ENCODE measurements at regions not wholly inside any gene's neighbourhood (a gene's known extent, or its start where the extent isn't known, plus 50 kb on each side); places are given as distances from the start of the nearest gene placed in this dataset.

DNA sequence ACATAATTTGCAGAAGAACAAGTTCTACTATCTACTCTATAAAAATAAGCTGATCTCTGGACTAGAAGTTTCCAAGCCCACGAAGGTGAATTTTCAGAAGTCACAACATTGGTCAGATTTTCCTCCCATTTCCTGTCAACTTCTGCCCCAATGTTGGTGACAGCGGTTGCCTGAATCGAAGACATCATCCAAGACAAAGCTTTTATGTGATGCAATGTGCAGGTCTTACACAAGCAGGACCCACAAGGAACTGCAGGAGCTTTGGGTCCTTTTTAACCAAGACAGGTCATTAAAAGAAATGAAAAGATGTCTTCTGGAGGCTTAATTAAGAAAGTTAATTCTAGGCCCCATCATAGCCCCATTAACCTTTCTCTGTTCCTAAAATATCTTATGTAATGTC, 125.6 kb upstream of the BLID start:
- Histone ChIP-seq H3K27me3 (ENCODE audit: insufficient read depth, low read length) (no peaks in the 10 kb centered on the region), H3K27ac (ENCODE audit: low read depth, low read length) (no peak overlapping the region), H3K36me3 (ENCODE audit: insufficient read depth, low read length) (no peaks in the 10 kb centered on the region), H3K4me3 (ENCODE audit: low read length in 2 of 2) (no peak overlapping the region), H3K4me1 (ENCODE audit: insufficient read depth, low read length) (no peaks in the 10 kb centered on the region), H3K9me3 (ENCODE audit: control insufficient read depth in 1 of 2, low read length in 2 of 2) (no peaks in the 10 kb centered on the region)
- ChIA-PET POLR2A (ENCODE audit: partially characterized antibody) (no interaction called here), CTCF (ENCODE audit: partially characterized antibody) (no interaction called here)
- Mint-ChIP-seq H3K27me3 (peaks cover 2% of the 10 kb centered on the region in 2 donors), H3K4me3 (no peak overlapping the region), H3K9me3 (peaks cover 0 to 7% (median 0%) of the 10 kb centered on the region in 8 donors), H3K36me3 (no peaks in the 10 kb centered on the region), H3K27ac (no peak overlapping the region), H3K4me1 (no peaks in the 10 kb centered on the region)
- intact Hi-C loops (cut with micrococcal nuclease) = no loop called here
- DNase-seq = no peak

DNA sequence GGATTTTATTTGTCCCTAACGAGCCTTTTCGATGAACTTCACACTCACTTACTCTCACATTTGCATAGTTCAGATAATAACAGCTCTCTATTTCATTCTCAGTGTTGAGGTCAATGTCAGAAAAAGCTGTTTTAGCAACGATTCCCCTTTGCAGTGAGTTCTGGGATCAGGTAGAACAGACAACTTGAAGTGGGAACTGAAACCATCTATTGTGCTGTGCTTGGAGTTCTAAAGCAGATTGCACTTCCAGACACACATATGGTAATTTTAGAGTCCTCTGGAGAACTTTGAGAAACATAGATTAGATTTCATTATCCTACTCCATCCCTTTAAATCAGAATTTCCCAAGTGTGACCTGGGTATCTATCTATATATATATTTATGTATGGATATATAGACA, 124.6 kb upstream of the BLID start:
- H3K4me1 Mint-ChIP-seq = no peaks in the 10 kb centered on the region

DNA sequence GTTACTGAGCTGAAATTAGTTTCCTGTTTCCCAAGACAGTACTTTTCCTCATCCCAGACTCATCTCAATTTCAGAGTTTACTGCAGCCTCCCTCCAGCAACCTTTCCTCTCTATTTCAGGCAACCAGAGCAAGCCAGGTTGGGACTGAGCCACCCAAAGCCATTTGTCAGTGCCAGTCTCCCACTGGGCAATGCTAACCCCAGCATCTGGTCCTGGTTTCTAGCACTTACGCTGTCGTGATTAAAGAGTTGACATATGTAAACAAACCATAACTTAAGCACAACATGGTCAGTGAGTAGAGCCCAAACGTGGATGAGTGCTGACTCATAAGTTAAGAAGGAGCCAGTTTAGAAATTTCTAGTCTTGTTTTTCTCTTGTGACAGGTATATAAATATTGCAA, 119.6 kb upstream of the BLID start:
- Mint-ChIP-seq H3K36me3 (no peaks in the 10 kb centered on the region), H3K4me1 (no peaks in the 10 kb centered on the region), H3K4me3 (no peak overlapping the region), H3K27me3 (peaks cover 2 to 3% of the 10 kb centered on the region in 2 donors), H3K27ac (no peak overlapping the region), H3K9me3 (peaks cover 0 to 5% (median 0%) of the 10 kb centered on the region in 8 donors)
- intact Hi-C loops (cut with micrococcal nuclease) = no loop called here
- CTCF ChIA-PET (ENCODE audit: partially characterized antibody) = no interaction called here
- no peaks in the 10 kb centered on the region for H3K4me1 ChIP-seq (ENCODE audit: insufficient read depth, low read length)
- H3K36me3 ChIP-seq (ENCODE audit: insufficient read depth, low read length) = no peaks in the 10 kb centered on the region
- H3K4me3 ChIP-seq (ENCODE audit: low read length in 2 of 2) = no peak overlapping the region
- H3K9me3 ChIP-seq (ENCODE audit: control insufficient read depth in 1 of 2, low read length in 2 of 2) = no peaks in the 10 kb centered on the region
- POLR2A ChIA-PET (ENCODE audit: partially characterized antibody) = no interaction called here
- H3K27me3 ChIP-seq (ENCODE audit: insufficient read depth, low read length) = no peaks in the 10 kb centered on the region
- DNase-seq = no peak
- H3K27ac ChIP-seq (ENCODE audit: low read depth, low read length) = no peak overlapping the region

More for the DNA sequence above, 124.6 kb upstream of the BLID start:
- no peak overlapping the region for H3K4me3 Mint-ChIP-seq
- H3K4me1 ChIP-seq (ENCODE audit: insufficient read depth, low read length) = no peaks in the 10 kb centered on the region
- H3K27me3 Mint-ChIP-seq = peaks cover 2 to 3% of the 10 kb centered on the region in 2 donors
- no peaks in the 10 kb centered on the region for H3K36me3 Mint-ChIP-seq
- peaks cover 0 to 5% (median 0%) of the 10 kb centered on the region in 8 donors for H3K9me3 Mint-ChIP-seq
- ChIA-PET CTCF (ENCODE audit: partially characterized antibody) (interaction anchor here (0.9 kb wide), 1 partner anchor 18 kb away, joined by 3 read pairs; no protein-coding TSS in a partner anchor), POLR2A (ENCODE audit: partially characterized antibody) (no interaction called here)
- DNase-seq = no peak
- H3K27ac Mint-ChIP-seq = no peak overlapping the region
- no peaks in the 10 kb centered on the region for H3K9me3 ChIP-seq (ENCODE audit: control insufficient read depth in 1 of 2, low read length in 2 of 2)
- H3K27me3 ChIP-seq (ENCODE audit: insufficient read depth, low read length) = no peaks in the 10 kb centered on the region
- H3K4me3 ChIP-seq (ENCODE audit: low read length in 2 of 2) = no peak overlapping the region
- no peak overlapping the region for H3K27ac ChIP-seq (ENCODE audit: low read depth, low read length)
- intact Hi-C loops (cut with micrococcal nuclease) = no loop called here
- H3K36me3 ChIP-seq (ENCODE audit: insufficient read depth, low read length) = no peaks in the 10 kb centered on the region

DNA sequence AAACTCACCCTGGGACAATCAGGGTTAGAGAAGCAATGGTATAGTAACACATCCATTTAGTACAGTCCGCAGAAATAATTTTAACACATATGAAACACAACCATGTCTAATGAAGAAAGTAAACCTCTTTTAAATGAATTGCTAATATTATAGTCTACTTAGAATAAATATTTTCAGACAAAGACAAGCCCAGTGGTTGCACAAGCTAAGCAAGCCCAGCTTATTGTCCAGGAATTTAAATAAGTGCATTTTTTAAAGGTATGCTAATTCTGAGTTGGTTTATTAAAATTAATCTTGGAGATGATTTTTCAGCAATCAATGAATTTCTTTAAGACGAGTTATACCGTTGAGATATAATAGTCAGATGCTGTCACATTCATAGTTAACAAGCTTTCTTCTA, 118.8 kb upstream of the BLID start:
- ChIA-PET CTCF (ENCODE audit: partially characterized antibody) (no interaction called here), POLR2A (ENCODE audit: partially characterized antibody) (no interaction called here)
- Mint-ChIP-seq H3K4me3 (no peak overlapping the region), H3K36me3 (no peaks in the 10 kb centered on the region), H3K27ac (no peak overlapping the region), H3K9me3 (peaks cover 0 to 5% (median 0%) of the 10 kb centered on the region in 8 donors), H3K4me1 (no peaks in the 10 kb centered on the region), H3K27me3 (peaks cover 0 to 2% of the 10 kb centered on the region in 2 donors)
- H3K27me3 ChIP-seq (ENCODE audit: insufficient read depth, low read length) = no peaks in the 10 kb centered on the region
- H3K4me1 ChIP-seq (ENCODE audit: insufficient read depth, low read length) = no peaks in the 10 kb centered on the region
- H3K9me3 ChIP-seq (ENCODE audit: control insufficient read depth in 1 of 2, low read length in 2 of 2) = no peaks in the 10 kb centered on the region
- DNase-seq = no peak
- H3K4me3 ChIP-seq (ENCODE audit: low read length in 2 of 2) = no peak overlapping the region
- H3K36me3 ChIP-seq (ENCODE audit: insufficient read depth, low read length) = no peaks in the 10 kb centered on the region
- no peak overlapping the region for H3K27ac ChIP-seq (ENCODE audit: low read depth, low read length)
- intact Hi-C loops (cut with micrococcal nuclease) = no loop called here

DNA sequence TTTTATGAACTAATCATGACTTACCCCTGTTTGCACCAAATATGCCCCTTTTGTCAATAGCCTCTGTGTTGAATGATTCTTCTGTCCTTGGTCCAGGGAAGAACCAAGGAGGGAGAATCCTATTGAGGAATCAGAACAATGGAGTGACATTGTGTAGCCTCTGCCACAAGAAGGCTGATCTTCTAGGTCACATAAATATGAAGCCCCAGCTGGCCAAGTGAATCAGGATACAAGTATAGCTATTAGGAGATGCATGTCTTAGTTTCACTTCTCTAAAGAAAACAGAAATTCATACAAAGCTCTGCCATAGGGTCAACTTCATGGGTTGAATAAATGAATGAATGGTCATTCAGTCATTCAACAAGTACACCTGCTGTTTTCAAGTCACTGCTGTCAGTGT, 118.2 kb upstream of the BLID start:
- intact Hi-C loops (cut with micrococcal nuclease) = no loop called here

DNA sequence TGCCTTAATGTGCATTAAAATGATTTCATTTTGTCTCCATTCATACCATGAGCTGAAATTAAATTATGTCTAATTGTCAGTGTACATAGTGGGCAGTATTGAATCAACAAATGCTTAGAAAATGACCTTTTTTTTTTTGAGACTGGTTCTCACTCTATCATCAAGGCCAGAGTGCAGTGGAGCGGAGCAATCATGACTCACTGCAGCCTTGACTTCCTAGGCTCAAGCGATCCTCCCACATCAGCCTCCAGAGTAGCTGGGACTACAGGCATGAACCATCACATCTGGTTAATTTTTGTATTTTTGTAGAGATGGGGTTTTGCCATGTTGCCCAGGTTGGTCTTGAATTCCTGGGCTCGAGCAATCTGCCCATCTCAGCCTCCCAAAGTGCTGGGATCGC, 117.0 kb upstream of the BLID start:
- no peaks in the 10 kb centered on the region for H3K4me1 ChIP-seq (ENCODE audit: insufficient read depth, low read length)
- H3K9me3 Mint-ChIP-seq = peaks cover 0 to 5% (median 0%) of the 10 kb centered on the region in 8 donors
- H3K27ac ChIP-seq (ENCODE audit: low read depth, low read length) = no peak overlapping the region
- H3K4me1 Mint-ChIP-seq = no peaks in the 10 kb centered on the region
- H3K4me3 Mint-ChIP-seq = no peak overlapping the region
- H3K36me3 Mint-ChIP-seq = no peaks in the 10 kb centered on the region
- no peak overlapping the region for H3K27ac Mint-ChIP-seq
- no peaks in the 10 kb centered on the region for H3K9me3 ChIP-seq (ENCODE audit: control insufficient read depth in 1 of 2, low read length in 2 of 2)
- no peaks in the 10 kb centered on the region for H3K36me3 ChIP-seq (ENCODE audit: insufficient read depth, low read length)
- no peak for DNase-seq
- no peaks in the 10 kb centered on the region for H3K27me3 ChIP-seq (ENCODE audit: insufficient read depth, low read length)
- intact Hi-C loops (cut with micrococcal nuclease) = no loop called here
- no peak overlapping the region for H3K4me3 ChIP-seq (ENCODE audit: low read length in 2 of 2)
- H3K27me3 Mint-ChIP-seq = peaks cover 0 to 3% of the 10 kb centered on the region in 2 donors
- ChIA-PET POLR2A (ENCODE audit: partially characterized antibody) (no interaction called here), CTCF (ENCODE audit: partially characterized antibody) (no interaction called here)

More for the DNA sequence above, 118.2 kb upstream of the BLID start:
- no peak for DNase-seq
- H3K4me1 Mint-ChIP-seq = no peaks in the 10 kb centered on the region
- Histone ChIP-seq H3K36me3 (ENCODE audit: insufficient read depth, low read length) (no peaks in the 10 kb centered on the region), H3K27ac (ENCODE audit: low read depth, low read length) (no peak overlapping the region), H3K4me3 (ENCODE audit: low read length in 2 of 2) (no peak overlapping the region), H3K9me3 (ENCODE audit: control insufficient read depth in 1 of 2, low read length in 2 of 2) (no peaks in the 10 kb centered on the region), H3K4me1 (ENCODE audit: insufficient read depth, low read length) (no peaks in the 10 kb centered on the region), H3K27me3 (ENCODE audit: insufficient read depth, low read length) (no peaks in the 10 kb centered on the region)
- no peak overlapping the region for H3K27ac Mint-ChIP-seq
- H3K27me3 Mint-ChIP-seq = peaks cover 0 to 2% of the 10 kb centered on the region in 2 donors
- POLR2A ChIA-PET (ENCODE audit: partially characterized antibody) = no interaction called here
- no peak overlapping the region for H3K4me3 Mint-ChIP-seq
- no peaks in the 10 kb centered on the region for H3K36me3 Mint-ChIP-seq
- peaks cover 0 to 5% (median 0%) of the 10 kb centered on the region in 8 donors for H3K9me3 Mint-ChIP-seq
- CTCF ChIA-PET (ENCODE audit: partially characterized antibody) = no interaction called here

DNA sequence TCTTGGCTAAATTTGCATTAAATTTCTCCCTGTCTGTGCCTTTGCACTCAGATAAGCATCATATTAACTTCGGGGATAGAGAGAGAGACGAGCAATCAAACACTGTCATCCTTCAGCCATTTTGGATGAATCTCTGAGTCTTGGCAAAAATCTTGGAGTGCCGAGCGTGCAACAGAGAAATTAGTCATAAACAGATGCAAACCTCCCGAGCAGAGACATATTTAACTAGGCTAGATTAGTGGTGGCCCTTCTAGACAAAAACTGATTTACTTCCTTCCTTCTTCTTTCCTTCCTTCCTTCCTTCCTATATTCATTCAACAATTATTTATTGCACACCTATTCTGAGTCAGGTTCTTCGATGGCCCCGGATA, 114.4 kb upstream of the BLID start:
- no peaks in the 10 kb centered on the region for H3K4me1 ChIP-seq (ENCODE audit: insufficient read depth, low read length)
- Mint-ChIP-seq H3K4me3 (no peak overlapping the region), H3K27ac (no peak overlapping the region), H3K4me1 (no peaks in the 10 kb centered on the region), H3K36me3 (no peaks in the 10 kb centered on the region), H3K27me3 (peaks cover 1 to 4% of the 10 kb centered on the region in 2 donors), H3K9me3 (peaks cover 0 to 2% (median 0%) of the 10 kb centered on the region in 8 donors)
- H3K36me3 ChIP-seq (ENCODE audit: insufficient read depth, low read length) = no peaks in the 10 kb centered on the region
- H3K4me3 ChIP-seq (ENCODE audit: low read length in 2 of 2) = no peak overlapping the region
- ChIA-PET POLR2A (ENCODE audit: partially characterized antibody) (no interaction called here), CTCF (ENCODE audit: partially characterized antibody) (no interaction called here)
- no peak for DNase-seq
- intact Hi-C loops (cut with micrococcal nuclease) = no loop called here
- no peaks in the 10 kb centered on the region for H3K9me3 ChIP-seq (ENCODE audit: control insufficient read depth in 1 of 2, low read length in 2 of 2)
- H3K27ac ChIP-seq (ENCODE audit: low read depth, low read length) = no peak overlapping the region
- H3K27me3 ChIP-seq (ENCODE audit: insufficient read depth, low read length) = no peaks in the 10 kb centered on the region
